GM19328 (cell line): ENCODE measurements at regions not wholly inside any gene's neighbourhood (a gene's known extent, or its start where the extent isn't known, plus 50 kb on each side); places are given as distances from the start of the nearest gene placed in this dataset.
"Not testable (repeated sequence)": the region's sequence is repeated elsewhere in the genome, so short reads cannot be mapped to it uniquely, and the experiment has no call there.

Experiments used
- ATAC-seq: cut with Tn5 transposase; IDR thresholded peaks from one replicate; pipeline ENCODE4 v1.9.1; 2021; ENCODE audit warnings: mild to moderate bottlenecking, moderate library complexity; ENCODE audit not compliant: unreplicated experiment

DNA sequence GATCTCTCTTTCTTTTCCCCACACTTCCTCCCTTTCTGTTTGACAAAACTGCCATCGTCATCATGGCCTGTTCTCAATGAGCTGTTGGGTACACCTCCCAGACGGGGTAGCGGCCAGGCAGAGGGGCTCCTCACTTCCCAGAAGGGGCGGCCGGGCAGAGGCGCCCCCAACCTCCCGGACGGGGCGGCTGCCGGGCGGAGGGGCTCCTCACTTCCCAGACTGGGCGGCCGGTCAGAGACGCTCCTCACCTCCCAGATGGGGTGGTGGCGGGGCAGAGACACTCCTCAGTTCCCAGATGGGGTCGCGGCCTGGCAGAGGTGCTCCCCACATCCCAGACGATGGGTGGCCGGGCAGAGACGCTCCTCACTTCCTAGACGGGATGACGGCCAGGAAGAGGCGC lies 184.3 kb upstream of the FRMD6 start:
- not testable (repeated sequence) for ATAC-seq

DNA sequence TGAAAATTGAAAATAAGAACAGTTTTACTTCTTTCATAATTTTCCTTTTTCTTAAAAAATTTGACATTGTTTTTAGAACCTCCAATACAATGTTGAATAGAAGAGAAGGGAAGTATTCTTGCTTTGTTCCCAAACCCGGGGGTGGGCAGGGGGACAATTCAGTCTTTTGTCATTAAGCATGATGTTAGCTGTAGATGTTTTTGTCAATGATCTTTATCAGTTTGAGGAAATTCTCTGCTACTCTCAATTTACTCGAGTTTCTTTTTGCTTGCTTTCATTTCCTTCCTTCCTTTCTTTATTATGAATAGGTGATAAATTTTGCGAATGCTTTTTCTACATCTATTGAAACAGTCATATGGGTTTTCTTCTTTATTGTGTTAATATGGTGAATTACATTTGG lies 183.2 kb upstream of the FRMD6 start:
- ATAC-seq, result no peak

DNA sequence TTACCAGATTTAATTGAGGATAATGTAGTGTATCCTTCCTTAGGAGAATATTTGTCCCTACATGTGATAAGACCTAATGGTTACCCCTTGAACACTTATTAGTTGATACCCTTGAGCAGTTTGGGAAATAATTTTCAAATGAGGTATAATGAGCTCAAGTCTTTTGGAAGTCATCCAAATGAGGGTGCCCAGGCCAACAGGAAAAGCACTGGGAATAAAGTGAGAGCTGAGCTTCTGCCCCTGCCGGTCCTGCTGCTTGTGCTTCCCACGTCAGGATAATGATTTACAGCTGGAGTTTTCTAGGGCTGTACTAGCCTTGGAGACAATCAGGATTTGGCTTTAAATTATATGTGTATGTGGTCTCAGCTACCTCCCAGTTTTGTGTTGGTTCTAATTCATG lies 178.8 kb upstream of the FRMD6 start:
- ATAC-seq, result no peak

- ATAC-seq, result no peak
These were observed 178.4 kb upstream of the FRMD6 start for GRCh38 chr14:51473351-51473750.

GRCh38 chr14:51473808-51474565 lies 177.7 kb upstream of the FRMD6 start:
- no peak for ATAC-seq

DNA sequence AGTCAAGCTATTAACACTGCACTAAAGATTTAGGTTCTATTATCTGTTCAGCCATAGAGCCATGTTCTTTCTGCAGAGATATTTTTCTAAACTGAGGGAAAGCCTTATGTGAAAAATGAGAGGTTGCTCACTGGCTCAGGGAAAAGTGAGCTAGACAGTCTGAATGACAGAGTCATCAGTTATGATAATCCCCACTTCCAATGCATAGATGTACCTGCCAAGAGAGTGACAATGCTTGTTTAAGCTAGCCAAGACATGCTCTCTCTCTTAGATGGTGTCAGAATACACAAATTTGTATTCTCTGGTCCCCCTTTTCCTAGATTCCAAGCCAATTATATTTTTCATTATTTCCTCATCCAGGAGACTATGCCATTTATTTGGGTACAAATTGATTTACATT lies 176.9 kb upstream of the FRMD6 start:
- no peak for ATAC-seq

DNA sequence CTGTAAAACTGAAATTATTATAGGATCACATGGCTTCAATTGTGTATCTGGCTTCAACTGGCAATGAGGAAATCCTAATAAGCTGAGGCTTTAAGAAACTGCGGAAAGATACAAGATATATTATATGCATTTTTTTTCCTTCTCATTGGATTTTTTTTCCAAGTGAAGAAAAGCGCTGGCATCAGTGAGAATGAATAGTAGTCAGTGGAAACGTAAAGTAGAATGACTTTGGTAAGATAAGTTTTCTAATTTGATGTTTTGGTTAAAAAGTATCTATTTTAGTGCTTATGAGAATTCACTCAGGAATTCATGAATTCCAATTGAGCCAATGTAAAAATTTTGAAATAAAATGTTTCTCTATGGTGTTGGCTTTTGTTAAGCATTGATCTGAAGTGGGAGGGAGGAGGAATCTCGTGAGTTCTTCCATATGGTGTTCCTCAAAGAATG lies 173.5 kb upstream of the FRMD6 start:
- no peak for ATAC-seq

DNA sequence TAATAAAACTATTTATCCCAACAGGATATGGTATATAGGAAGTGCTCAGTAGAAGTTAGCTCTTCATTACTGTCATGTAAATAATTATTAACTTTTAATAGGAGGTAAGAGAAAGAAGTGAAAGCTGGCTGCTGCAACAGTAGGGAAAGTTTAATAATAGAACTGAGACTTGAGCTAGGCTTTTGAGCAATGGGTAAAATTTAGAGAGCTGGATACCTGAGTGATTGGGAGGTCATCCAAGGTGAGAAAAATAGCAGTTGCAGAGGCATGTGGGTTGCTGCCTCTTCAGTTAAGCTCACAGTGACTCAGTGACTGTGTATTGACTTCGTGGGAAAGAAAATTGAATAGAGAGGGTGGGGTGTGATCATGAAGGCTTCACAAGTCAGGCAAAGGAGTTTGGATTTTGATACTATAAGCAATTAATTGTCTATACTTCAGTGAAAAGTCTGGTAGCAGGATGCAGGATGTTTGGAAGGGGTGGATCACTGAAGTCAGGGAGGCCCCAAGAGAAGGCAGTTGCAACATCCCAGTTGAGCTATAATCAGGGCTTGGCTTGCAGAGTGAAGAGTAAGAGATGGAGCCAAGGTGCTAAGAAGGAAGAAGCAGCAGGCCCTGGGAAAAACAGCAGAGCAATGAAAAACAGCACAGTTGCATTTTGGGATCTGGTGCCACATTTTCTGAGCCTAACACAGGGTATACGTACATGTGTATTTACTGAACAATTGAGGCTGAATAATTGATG lies 172.0 kb upstream of the FRMD6 start:
- no peak for ATAC-seq

GRCh38 chr14:51481643-51482042 lies 170.1 kb upstream of the FRMD6 start:
- ATAC-seq, result no peak

DNA sequence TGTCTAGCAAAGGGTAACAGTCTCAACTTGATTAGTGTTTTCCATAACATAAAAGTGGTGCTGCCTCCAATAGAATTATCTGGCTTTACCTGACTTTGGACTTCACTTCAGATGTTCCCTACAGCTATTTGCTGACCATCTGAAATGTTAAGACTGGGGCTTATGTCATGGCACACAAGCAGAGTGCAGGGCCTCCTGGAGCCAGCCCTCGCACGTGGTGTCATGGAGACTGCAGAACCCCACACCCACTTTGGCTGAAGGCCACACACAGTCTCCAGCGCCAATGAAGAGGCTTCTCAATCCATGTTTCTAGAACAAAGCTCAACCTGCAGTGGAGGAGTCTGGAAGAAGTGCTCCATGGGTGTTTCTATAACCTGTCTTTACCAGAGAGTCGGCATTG lies 169.6 kb upstream of the FRMD6 start:
- ATAC-seq, result no peak

GRCh38 chr14:51484485-51484884 lies 167.2 kb upstream of the FRMD6 start:
- no peak for ATAC-seq

DNA sequence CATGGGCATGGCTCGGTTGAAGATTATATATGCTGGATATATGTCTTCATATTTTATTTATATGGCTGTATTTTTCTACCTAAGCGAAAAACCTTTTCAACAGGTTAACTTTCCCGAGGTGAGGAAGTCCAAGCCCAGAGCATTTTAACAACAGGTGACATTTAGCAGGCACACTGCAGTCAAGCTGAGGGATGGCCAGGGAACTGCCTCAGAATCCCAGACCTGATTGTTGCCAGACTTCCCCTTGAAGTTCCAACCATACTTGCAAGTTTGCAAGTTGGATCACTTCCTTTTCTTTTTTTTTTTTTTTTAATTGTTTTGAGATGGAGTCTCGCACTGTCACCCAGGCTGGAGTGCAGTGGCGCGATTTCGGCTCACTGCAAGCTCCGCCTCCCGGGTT lies 166.0 kb upstream of the FRMD6 start:
- ATAC-seq, result no peak

- ATAC-seq, result no peak
These were observed 163.9 kb upstream of the FRMD6 start for GRCh38 chr14:51487848-51488247.

DNA sequence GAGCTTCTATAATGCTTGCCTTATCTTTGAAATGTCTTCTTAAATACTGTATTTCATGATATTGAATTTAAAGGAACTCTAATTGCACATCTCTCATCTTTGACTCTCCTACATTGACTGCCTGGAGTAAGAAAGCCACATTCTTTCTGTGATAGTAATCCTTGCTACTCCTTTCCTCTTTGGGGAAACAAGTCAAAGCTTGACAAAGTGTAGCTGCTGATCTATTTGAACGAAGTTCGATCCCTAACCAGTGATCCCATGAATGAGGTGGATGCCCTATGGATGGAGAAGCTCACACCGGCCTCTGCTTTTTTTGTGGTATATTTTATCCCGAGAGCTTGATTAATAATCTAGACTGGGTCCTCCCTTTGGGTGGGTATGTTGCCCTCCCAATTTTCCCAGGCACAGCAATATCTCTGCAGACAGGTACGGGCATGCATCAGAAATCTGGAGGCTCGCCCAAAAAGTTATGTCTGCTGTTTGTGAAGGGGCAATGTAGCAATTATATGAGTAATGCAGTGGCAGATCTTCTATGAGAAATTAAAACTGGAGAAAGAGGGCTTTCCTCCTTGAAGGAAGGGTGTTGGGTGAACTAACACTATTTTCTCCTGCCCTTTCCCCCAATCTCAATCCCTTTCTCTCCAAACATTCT lies 163.0 kb upstream of the FRMD6 start:
- no peak for ATAC-seq

GRCh38 chr14:51490205-51490604 lies 161.5 kb upstream of the FRMD6 start:
- no peak for ATAC-seq

GRCh38 chr14:51491036-51491545 lies 160.6 kb upstream of the FRMD6 start:
- no peak for ATAC-seq

GRCh38 chr14:51491776-51492175 lies 159.9 kb upstream of the FRMD6 start:
- ATAC-seq, result no peak

GRCh38 chr14:51495319-51495718 lies 156.4 kb upstream of the FRMD6 start:
- no peak for ATAC-seq

GRCh38 chr14:51498411-51499227 lies 153.1 kb upstream of the FRMD6 start:
- no peak for ATAC-seq

DNA sequence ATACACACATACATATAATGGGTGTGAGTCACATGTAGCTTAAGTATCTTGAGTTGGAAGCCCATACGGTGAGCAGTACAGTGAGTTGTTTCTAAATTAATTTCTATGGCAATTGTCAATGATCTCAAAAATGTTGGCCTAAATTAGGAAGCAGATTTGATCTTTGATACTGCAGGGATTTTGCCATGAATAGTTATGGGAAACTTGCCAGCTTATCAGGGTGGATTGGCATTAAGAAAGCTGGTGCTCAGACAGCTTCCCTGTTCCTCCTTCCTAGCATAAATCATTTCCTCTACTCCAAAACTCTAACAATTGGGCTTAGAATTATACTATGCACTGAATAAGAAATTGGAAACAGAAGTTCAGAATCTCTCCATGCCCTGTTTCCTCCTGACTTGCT lies 150.9 kb upstream of the FRMD6 start:
- ATAC-seq, result no peak

DNA sequence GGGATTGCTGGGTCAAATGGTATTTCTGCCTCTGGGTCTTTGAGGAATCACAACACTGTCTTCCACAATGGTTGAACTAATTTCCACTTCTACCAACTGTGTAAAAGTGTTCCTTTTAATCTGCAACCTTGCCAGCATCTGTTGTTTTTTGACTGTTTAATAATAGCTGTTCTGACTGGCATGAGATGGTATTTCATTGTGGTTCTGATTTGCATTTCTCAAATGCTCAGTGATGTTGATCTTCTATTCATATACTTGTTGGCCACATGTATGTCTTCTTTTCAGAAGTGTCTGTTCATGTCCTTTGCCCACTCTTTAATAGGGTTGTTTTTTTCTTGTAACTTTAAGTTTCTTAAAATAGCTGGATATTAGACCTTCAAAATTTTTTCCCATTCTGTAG lies 150.0 kb upstream of the FRMD6 start:
- ATAC-seq, result no peak
